ENCODE measurements at regions not wholly inside any gene's neighbourhood (a gene's known extent, or its start where the extent isn't known, plus 50 kb on each side); places are given as distances from the start of the nearest gene placed in this dataset.
A peak's percentile ranks its signal among the peaks of the same experiment; 100 is the strongest.

DNA sequence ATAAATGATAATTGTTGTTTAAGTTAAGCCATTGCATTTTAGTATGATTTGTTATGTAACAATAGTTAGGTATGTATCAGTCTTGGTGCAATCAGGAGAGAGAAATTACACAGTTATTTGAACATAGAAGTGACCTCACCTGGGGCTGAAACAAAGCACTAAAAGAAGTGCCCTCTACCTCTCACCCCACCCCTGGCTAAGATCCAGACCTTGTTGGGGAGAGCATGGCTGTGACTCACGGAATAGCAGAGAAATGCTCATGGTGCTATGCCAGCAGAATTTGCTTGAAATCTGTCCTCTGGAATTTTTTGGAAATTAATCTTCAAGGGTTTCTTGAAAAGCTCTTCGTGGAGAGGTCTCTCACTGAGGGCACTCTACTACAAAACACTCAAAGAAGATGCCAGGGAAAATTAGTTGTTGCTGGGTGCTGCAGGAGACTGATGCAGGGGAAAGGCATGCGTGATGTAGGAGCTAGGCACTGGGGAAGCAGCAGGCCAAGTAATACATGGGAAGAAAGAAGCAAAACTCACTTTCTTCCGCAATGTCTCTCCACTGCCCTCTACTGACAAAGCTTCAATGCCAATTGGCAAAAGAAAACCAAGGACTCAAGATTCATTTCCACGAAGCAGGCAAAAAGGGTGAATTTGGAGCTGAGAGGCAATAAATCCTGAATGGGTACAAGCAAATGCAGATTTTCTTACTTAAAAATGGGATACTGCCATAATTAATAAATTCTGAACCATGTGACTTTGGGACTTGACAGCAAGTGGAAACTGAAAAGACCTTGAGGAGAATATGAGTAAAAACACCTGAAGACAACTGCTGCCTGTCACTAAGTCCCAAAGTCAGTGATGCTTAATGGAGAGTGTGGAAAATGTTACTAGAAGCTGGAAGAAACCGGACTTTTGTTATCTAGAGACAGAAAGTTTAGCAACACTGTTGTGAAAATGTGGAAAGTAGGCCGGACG lies 136.3 kb upstream of the ZNF184 start:
- TF ChIP-seq, protein P1, sequence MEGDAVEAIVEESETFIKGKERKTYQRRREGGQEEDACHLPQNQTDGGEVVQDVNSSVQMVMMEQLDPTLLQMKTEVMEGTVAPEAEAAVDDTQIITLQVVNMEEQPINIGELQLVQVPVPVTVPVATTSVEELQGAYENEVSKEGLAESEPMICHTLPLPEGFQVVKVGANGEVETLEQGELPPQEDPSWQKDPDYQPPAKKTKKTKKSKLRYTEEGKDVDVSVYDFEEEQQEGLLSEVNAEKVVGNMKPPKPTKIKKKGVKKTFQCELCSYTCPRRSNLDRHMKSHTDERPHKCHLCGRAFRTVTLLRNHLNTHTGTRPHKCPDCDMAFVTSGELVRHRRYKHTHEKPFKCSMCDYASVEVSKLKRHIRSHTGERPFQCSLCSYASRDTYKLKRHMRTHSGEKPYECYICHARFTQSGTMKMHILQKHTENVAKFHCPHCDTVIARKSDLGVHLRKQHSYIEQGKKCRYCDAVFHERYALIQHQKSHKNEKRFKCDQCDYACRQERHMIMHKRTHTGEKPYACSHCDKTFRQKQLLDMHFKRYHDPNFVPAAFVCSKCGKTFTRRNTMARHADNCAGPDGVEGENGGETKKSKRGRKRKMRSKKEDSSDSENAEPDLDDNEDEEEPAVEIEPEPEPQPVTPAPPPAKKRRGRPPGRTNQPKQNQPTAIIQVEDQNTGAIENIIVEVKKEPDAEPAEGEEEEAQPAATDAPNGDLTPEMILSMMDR (IDR thresholded peaks at IDR 0.05), result peak in 2 of 6 experiments; percentile 21 to 33
- no peak for TF ChIP-seq POLR2A (IDR thresholded peaks at IDR 0.05)

All from adrenal gland (tissue), 5 donors.